K562 (cell line): ENCODE measurements at regions not wholly inside any gene's neighbourhood (a gene's known extent, or its start where the extent isn't known, plus 50 kb on each side); places are given as distances from the start of the nearest gene placed in this dataset.

ENCODE experiments used
- ATAC-seq: fragments of 200-7000 bp; cut with Tn5 transposase; 3 replicates; pipeline ENCODE4 v1.9.1; 2020; ENCODE audit warnings: moderate library complexity
- BruUV-seq: library from RNA; stranded (reverse); fragments of 400-500 nt; replicated peaks from 2 replicates; lab custom pipeline; 2021; lab: Mats Ljungman, UMichigan
- CTCF ChIA-PET: fragments of 300-600 bp; formaldehyde crosslinking; extraction: SDS; loops from one replicate; lab custom pipeline; 2021; ENCODE audit warnings: low intra/inter-chr PET ratio; lab: Yijun Ruan, JAX
- POLR2A ChIA-PET: fragments of 300-600, 350-650 bp; sonication (Branson Sonifier 250); formaldehyde crosslinking; extraction: SDS; loops from one replicate; lab custom pipeline; 2021; ENCODE audit warnings: antibody characterized with exemption, inconsistent platforms; lab: Yijun Ruan, JAX
- DNase-seq, 4 experiments: peaks; one replicate each; pipeline versions ENCODE4 v3.0.0 to v3.0.0-alpha.2; 2011 to 2018; ENCODE audit warnings: low spot score in 3 of 4, mixed read lengths in 3 of 4; ENCODE audit errors: extremely low read depth in 1 of 4
- FAIRE-seq: peaks from 2 replicates; lab custom pipeline; 2011; peaks lifted over from hg19 to GRCh38; lab: Jason Lieb, UNC
- H2AFZ ChIP-seq: 2 replicates; pipeline ENCODE4 v1.6.0; 2011; ENCODE audit warnings: low read depth, low read length, control low read depth, inconsistent platforms
- H3K27ac ChIP-seq: fragments of 200-600 bp; 3 replicates; pipeline ENCODE4 v1.8.0; 2011; ENCODE audit warnings: low read depth, mild to moderate bottlenecking, control low read depth, inconsistent platforms, low read length, moderate library complexity, mixed read lengths; ENCODE audit errors: extremely low read depth
- H3K27me3 ChIP-seq, 2 experiments: fragments of 300-600 bp in 1 of 2; 2 replicates in 1 of 2; 3 replicates in 1 of 2; pipeline versions ENCODE4 v1.6.0 to v1.8.0; 2011; ENCODE audit warnings: inconsistent platforms in 2 of 2, low read length in 2 of 2, mild to moderate bottlenecking in 1 of 2, mixed read lengths in 1 of 2, moderate library complexity in 1 of 2; ENCODE audit not compliant: control insufficient read depth in 2 of 2, insufficient read depth in 2 of 2
- H3K36me3 ChIP-seq: fragments of 300-600 bp; 3 replicates; pipeline ENCODE4 v1.8.0; 2011; ENCODE audit warnings: mild to moderate bottlenecking, low read length, inconsistent platforms; ENCODE audit not compliant: control insufficient read depth, insufficient read depth
- H3K4me1 ChIP-seq, 2 experiments: fragments of 200-600 bp in 1 of 2; replicated peaks in 1 of 2; 2 replicates in 1 of 2; 3 replicates in 1 of 2; pipeline versions ENCODE4 v1.5.1 to v1.8.0; 2011; ENCODE audit warnings: inconsistent platforms in 2 of 2, low read length in 2 of 2, mild to moderate bottlenecking in 1 of 2, mixed read lengths in 1 of 2, moderate library complexity in 1 of 2; ENCODE audit not compliant: control insufficient read depth in 2 of 2, insufficient read depth in 2 of 2
- H3K4me2 ChIP-seq: 2 replicates; pipeline ENCODE4 v1.6.1; 2011; ENCODE audit warnings: low read length, control low read depth, inconsistent platforms, mixed read lengths; ENCODE audit not compliant: insufficient read depth
- H3K4me3 ChIP-seq: fragments of 200-600 bp; sonication (generic), shearing (Covaris generic); 2 replicates; pipeline ENCODE4 v1.5.1; 2016; ENCODE audit warnings: control low read depth, inconsistent platforms
- H3K79me2 ChIP-seq: fragments of 200-600 bp; 3 replicates; pipeline ENCODE4 v1.8.0; 2011; ENCODE audit warnings: low read length, inconsistent platforms; ENCODE audit not compliant: control insufficient read depth, insufficient read depth
- H3K9ac ChIP-seq, 2 experiments: 2 replicates each; pipeline versions ENCODE4 v1.6.0 to v1.6.1; 2011; ENCODE audit warnings: low read depth in 2 of 2, low read length in 2 of 2, control low read depth in 1 of 2, inconsistent platforms in 1 of 2, mild to moderate bottlenecking in 1 of 2, mixed read lengths in 1 of 2; ENCODE audit not compliant: insufficient read depth in 1 of 2
- H3K9me1 ChIP-seq: one replicate; pipeline ENCODE4 v1.6.0; 2011; ENCODE audit warnings: inconsistent platforms, mild to moderate bottlenecking, low read length, moderate library complexity; ENCODE audit not compliant: control insufficient read depth, insufficient read depth
- H3K9me3 ChIP-seq: replicated peaks from 2 replicates; pipeline ENCODE4 v1.5.1; 2011; ENCODE audit warnings: low read depth, low read length, inconsistent platforms; ENCODE audit not compliant: control insufficient read depth, insufficient read depth
- H4K20me1 ChIP-seq: replicated peaks from 2 replicates; pipeline ENCODE4 v1.6.1; 2011; ENCODE audit warnings: low read length, inconsistent platforms, mixed read lengths; ENCODE audit not compliant: control insufficient read depth, insufficient read depth
- ASH1L ChIP-seq: fragments of 450-650 bp; IDR thresholded peaks from 2 replicates; pipeline ENCODE4 v1.6.1; 2018; ENCODE audit warnings: borderline replicate concordance, mild to moderate bottlenecking, low read depth; ENCODE audit not compliant: partially characterized antibody
- BDP1 ChIP-seq: IDR thresholded peaks from 3 replicates; pipeline ENCODE4 v1.6.1; 2011; ENCODE audit not compliant: insufficient read length, insufficient read depth
- BRF1 ChIP-seq: IDR thresholded peaks from 3 replicates; pipeline ENCODE4 v1.6.1; 2011; ENCODE audit warnings: borderline replicate concordance, mild to moderate bottlenecking; ENCODE audit not compliant: insufficient read length; ENCODE audit errors: extremely low read depth
- DDX20 ChIP-seq: fragments of 450-650 bp; IDR thresholded peaks from 2 replicates; pipeline ENCODE4 v1.6.1; 2016; ENCODE audit warnings: missing genetic modification characterization, low read depth, mild to moderate bottlenecking, missing compliant biosample characterization, moderate library complexity
- ELF1 ChIP-seq: fragments of 200-800 bp; sonication (Bioruptor generic); IDR thresholded peaks from 2 replicates; pipeline ENCODE4 v1.6.1; 2016; ENCODE audit warnings: missing genetic modification characterization, missing compliant biosample characterization
- GABPB1 ChIP-seq: sonication (generic); formaldehyde crosslinking; IDR thresholded peaks from 2 replicates; pipeline ENCODE4 v1.8.0; 2022; ENCODE audit warnings: mild to moderate bottlenecking, missing genetic modification reagents
- HMGXB4 ChIP-seq: sonication (generic); formaldehyde crosslinking; IDR thresholded peaks from 2 replicates; pipeline ENCODE4 v1.8.1; 2023; ENCODE audit warnings: mild to moderate bottlenecking, missing genetic modification reagents
- HOXB6 ChIP-seq: fragments of 250-450 bp; sonication (Bioruptor Pico); IDR thresholded peaks from 2 replicates; pipeline ENCODE4 v1.5.1; 2022; ENCODE audit warnings: mild to moderate bottlenecking, borderline replicate concordance
- MAFK ChIP-seq: IDR thresholded peaks from 2 replicates; pipeline ENCODE4 v1.6.1; 2011; ENCODE audit warnings: low read length, improper control_type of control experiment
- MTA2 ChIP-seq: fragments of 450-650 bp; IDR thresholded peaks from 2 replicates; pipeline ENCODE4 v1.6.1; 2016; ENCODE audit warnings: low read depth
- MXI1 ChIP-seq: IDR thresholded peaks from 2 replicates; pipeline ENCODE4 v1.6.1; 2011; ENCODE audit warnings: low read depth, mild to moderate bottlenecking, improper control_type of control experiment, low read length
- NCOA4 ChIP-seq: fragments of 450-650 bp; IDR thresholded peaks from 2 replicates; pipeline ENCODE4 v1.6.1; 2018; ENCODE audit warnings: mild to moderate bottlenecking; ENCODE audit not compliant: partially characterized antibody
- SMAD1 ChIP-seq: fragments of 150-350 bp; IDR thresholded peaks from 2 replicates; pipeline ENCODE4 v1.6.1; 2014; ENCODE audit warnings: low read length, low read depth; ENCODE audit not compliant: partially characterized antibody
- SMAD3 ChIP-seq: fragments of 450-650 bp; formaldehyde crosslinking; conservative IDR thresholded peaks from 2 replicates; pipeline ENCODE4 v1.4.0; 2020; ENCODE audit warnings: mild to moderate bottlenecking
- VEZF1 ChIP-seq: fragments of 200-800 bp; sonication (Bioruptor generic); IDR thresholded peaks from 2 replicates; pipeline ENCODE4 v1.6.1; 2017; ENCODE audit warnings: missing genetic modification characterization, missing compliant biosample characterization
- ZBED1 ChIP-seq: IDR thresholded peaks from 2 replicates; pipeline ENCODE4 v1.6.1; 2014
- ZNF347 ChIP-seq: fragments of 450-650 bp; formaldehyde crosslinking; IDR thresholded peaks from 2 replicates; pipeline ENCODE4 v1.4.0; 2020; ENCODE audit warnings: low read depth, mild to moderate bottlenecking, moderate library complexity
- ZNF584 ChIP-seq: fragments of 200-800 bp; sonication (Bioruptor generic); IDR thresholded peaks from 2 replicates; pipeline ENCODE4 v1.6.1; 2016; ENCODE audit warnings: low read depth, mild to moderate bottlenecking, missing genetic modification characterization, missing compliant biosample characterization
- ZNF655 ChIP-seq: fragments of 250-450 bp; sonication (Bioruptor Pico); IDR thresholded peaks from 2 replicates; pipeline ENCODE4 v1.5.0; 2021
- WGBS: fragments of 100-300 bp; shearing (Covaris generic); methylation state at CpG from one replicate; pipeline ENCODE4 v1.1.6; 2016; ENCODE audit warnings: low coverage, mixed read lengths; ENCODE audit not compliant: insufficient coverage; ENCODE audit errors: missing lambda C conversion rate; 5-methylcytosine and 5-hydroxymethylcytosine counted together
- in situ Hi-C: fragments of 300-500 bp; cut with MboI; formaldehyde crosslinking; loops from 4 replicates; pipeline ENCODE4 v1.15.0; 2018; ENCODE audit warnings: inconsistent platforms, mixed read lengths
- intact Hi-C: fragments of 100-400 bp; cut with micrococcal nuclease; formaldehyde crosslinking; loops from 2 replicates; pipeline ENCODE4 v1.14.2; 2022

- CTCF ChIA-PET, result no interaction called here
- in situ Hi-C loops (loop anchor here (10.0 kb wide), 1 partner anchor 328 kb away; no protein-coding TSS in a partner anchor), intact Hi-C loops (no loop called here)
- H3K4me1 ChIP-seq, result no peaks in the 10 kb centered on the region
- H3K36me3 ChIP-seq, result no peaks in the 10 kb centered on the region
- H3K27me3 ChIP-seq, result no peaks in the 10 kb centered on the region
- no peak overlapping the region for H2AFZ ChIP-seq
- POLR2A ChIA-PET, result interaction anchor here (0.8 kb wide), 1 partner anchor 782 kb away, joined by 3 read pairs; no protein-coding TSS in a partner anchor
- FAIRE-seq, result no peak
- no TSS peak for BruUV-seq
- H3K9ac ChIP-seq, result no peak overlapping the region
- no peaks in the 10 kb centered on the region for H3K79me2 ChIP-seq
- H3K9me1 ChIP-seq, result no peaks in the 10 kb centered on the region
- H3K4me3 ChIP-seq, result no peak overlapping the region
- no peaks in the 10 kb centered on the region for H3K9me3 ChIP-seq
- H3K4me2 ChIP-seq, result no peak overlapping the region
- no peak for ATAC-seq
- no peak overlapping the region for H3K27ac ChIP-seq
- no peaks in the 10 kb centered on the region for H4K20me1 ChIP-seq
- DNase-seq, result no peak
- 0% methylated on average over 2 of the region's 2 CpGs for WGBS
- no peak for TF ChIP-seq NCOA4
- no peak for TF ChIP-seq SMAD3
- no peak for TF ChIP-seq ZNF655 (CRISPR knock-in tag)
- TF ChIP-seq GABPB1 (CRISPR knock-in tag), result no peak
- TF ChIP-seq ZNF584 (CRISPR knock-in tag), result no peak
- TF ChIP-seq HMGXB4 (CRISPR knock-in tag), result no peak
- TF ChIP-seq ZBED1, result no peak
- TF ChIP-seq MTA2, result no peak
- no peak for TF ChIP-seq DDX20 (tag)
- TF ChIP-seq BDP1, result no peak
- no peak for TF ChIP-seq SMAD1
- no peak for TF ChIP-seq ELF1
- TF ChIP-seq VEZF1 (CRISPR knock-in tag), result no peak
- TF ChIP-seq HOXB6 (CRISPR knock-in tag), result no peak
- no peak for TF ChIP-seq ASH1L
- TF ChIP-seq BRF1, result no peak
- TF ChIP-seq MAFK, result no peak
- no peak for TF ChIP-seq MXI1
- no peak for TF ChIP-seq ZNF347 (CRISPR knock-in tag)
These were observed 304.4 kb downstream of the KCNS3 start for GRCh38 chr2:18182861-18183260.
